Activated CD4-positive, alpha-beta T cell treated with anti-CD3 and anti-CD28 coated beads, Interleukin-10, Interleukin-2, amounts not matched to agents 100 ng/mL and 50 ng/mL, durations not matched to agents 16 hours and 8 hours (primary cell): ENCODE measurements at regions not wholly inside any gene's neighbourhood (a gene's known extent, or its start where the extent isn't known, plus 50 kb on each side); places are given as distances from the start of the nearest gene placed in this dataset.
A peak's percentile ranks its signal among the peaks of the same experiment; 100 is the strongest.

ENCODE experiments used
- DNase-seq: peaks from one replicate; pipeline ENCODE4 v3.0.0-alpha.2; 2020

DNA sequence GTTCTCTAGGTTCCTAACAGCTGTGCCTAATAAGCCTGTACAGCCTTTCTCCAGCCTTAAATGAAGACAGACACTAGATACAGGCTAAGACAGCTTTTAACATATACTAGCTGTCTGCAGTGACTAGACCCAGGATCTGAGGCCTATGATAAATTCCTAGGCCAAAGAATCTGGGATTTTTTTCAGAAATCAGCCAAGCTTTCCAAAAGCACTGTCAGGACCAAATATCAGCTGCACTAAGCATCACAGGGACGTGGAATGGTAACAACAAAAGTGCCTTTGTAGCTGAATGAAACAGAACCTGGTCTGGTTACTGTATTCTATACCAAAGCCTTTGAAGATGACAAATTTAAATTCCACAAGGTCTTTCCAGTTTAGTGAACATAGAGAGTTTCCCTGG is 77.9 kb upstream of the DOCK9 start:
- DNase-seq, result no peak

DNA sequence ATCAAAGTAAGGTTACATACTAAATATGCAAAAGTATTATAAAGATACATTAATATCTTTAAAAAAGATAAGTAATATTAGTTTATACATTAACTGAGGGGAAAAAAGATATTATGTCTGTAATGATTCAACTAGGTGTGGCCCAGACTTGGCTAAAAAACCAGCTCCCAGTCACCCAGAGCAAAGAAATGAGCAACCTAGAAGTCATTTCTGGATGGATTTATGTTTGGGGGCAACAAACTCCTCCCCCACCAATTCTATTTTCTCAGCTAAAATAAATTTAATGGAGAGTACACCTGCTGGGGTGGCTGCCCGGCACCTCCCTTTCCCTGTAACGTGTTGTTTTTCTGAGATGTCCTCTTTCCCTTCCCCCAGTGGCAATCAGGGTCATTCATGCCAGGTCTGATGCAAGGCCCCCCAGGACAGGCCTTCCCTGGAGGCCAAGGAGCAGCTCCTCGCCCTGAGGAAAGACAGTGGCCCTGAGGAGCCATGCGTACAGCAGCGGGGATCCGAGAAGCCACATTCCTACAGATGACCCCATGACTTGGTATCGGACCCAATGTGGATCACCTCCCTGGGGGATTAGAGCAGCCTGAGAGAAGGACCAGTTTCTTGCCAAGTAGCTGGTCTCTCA is 78.6 kb upstream of the DOCK9 start:
- no peak for DNase-seq

DNA sequence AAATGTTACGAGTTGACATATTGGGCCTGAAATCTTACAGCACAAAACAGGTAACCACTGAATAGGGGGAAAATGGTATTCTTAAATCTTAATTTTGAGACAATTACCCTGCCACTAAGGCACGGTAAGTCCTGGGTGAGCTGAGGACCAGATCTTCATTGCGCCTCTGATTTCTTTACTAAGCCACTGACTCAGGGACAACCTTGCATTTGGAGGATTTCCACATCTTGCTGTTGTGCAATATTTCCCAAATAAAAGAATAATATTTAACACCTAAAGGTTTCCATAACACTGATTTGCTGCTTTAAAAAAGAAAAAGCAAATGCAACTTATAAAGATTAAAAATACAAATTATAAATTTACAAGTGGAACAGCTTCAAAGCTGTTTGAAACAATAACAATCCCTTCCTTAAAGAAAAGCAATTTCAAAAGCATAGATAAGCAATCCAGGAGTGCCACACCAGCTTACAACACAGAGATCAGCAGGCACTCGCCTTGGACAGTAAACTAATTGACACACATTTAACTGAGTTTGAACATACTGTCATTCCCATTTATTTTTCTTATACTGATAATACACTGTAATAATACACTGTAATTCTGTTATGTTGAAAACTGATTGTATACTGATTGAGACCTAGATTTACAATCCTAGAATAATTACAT is 79.6 kb upstream of the DOCK9 start:
- no peak for DNase-seq

DNA sequence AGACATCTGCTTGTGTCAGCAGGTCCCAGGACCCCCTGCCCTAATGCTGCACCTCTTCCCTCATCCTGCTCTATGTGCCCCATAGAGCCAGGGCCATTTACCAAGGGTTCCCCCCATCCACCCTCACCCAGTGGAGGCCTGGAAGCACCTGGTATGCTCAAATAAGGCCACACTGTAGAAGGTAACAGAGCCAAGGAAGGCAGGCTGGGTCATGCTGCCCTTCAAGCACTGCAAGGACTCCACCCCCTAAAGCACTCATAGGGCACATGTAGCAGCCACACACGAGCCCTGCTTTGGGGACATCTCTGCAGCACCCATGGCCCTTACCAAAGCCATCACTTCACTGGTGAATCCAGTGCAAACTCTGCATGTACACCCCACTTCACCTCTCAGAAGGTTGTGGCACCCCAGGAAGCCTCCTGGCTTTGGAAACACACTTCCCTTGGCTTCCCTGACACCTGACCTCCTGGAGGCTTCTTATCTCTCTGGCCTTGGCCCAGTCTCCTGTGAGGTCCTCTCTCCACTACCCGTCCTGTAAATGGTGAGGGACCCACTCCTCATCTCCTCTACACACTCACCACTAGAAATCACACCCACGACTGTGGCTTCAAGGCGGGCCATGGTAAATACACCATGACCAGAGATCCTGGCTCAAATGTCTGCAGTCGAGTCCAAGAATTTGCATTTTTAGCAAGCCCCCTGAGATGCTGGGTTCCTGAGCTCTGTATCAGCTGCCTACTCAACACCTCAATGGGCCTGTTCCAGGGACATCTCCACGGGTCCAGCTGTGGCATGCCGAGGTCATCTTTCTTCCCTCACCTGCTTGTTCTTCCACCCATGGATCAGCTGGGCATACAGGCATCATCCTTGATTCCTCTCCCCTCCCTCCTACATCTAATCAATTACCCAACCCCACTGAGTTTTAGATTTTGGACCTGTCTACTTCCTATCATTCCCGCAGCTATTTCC is 80.9 kb upstream of the DOCK9 start:
- DNase-seq, result no peak

DNA sequence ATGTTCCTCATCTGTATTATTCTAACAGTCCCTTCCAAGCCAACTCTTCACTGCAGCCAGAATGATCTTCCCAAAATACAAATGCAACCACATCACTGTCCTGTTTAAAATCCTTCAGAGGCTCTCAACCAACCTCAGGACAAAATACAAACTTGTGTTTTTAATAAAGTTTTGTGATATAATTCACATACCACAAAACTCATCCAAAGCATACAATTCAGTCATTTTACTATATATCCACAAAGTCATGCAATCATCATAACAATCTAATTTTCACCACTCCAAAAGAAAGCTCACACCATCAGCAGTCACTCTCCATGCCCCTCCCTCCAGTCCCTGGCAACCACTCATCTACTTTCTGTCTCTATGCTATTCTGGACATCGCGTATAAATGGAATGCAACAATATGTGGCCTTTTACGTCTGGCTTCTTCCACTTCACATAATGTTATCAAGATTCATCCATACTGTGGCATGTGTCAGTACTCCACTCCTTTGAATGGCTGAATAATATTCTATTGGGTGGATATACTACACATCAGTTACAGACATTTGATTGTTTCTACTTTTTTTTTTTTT is 81.7 kb upstream of the DOCK9 start:
- DNase-seq, result no peak

DNA sequence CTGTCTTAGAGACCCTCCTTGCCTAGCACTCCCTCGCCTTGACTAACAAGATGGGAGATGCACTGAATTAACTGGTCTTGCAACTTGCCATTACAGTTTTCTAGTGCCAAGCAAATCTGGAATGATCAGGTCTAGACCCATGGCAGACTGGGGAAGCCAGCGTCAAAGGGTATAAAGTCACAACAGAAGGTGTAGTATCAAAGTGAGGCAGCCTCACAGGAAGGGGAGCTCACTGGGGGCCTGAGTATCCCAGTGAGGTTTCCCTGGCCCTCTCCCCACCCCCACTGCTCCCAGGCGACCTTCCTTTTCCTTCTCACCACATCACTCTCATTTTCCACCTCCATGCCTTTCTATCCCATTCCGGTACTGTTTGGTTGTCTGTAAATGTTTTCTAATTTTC is 83.5 kb upstream of the DOCK9 start:
- DNase-seq, result no peak

DNA sequence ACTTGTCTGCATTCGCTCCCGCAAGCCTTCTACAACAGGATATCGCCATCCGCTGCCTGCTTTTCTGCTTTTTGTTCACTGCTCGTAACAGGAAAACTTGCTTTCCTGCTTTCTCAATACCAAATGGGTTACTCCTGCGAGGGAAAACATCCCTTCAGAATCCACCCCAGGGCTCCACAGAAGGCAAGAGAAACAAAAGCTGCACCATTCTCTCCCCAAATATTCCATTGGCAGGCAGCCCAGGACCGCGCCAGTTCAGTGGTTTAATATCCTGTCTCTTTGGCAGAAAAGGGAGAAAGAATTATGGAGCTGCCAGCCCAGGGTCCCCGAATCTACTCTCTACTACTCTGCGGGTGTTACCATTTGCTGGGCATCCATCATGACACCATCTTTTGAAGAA is 84.7 kb upstream of the DOCK9 start:
- no peak for DNase-seq

DNA sequence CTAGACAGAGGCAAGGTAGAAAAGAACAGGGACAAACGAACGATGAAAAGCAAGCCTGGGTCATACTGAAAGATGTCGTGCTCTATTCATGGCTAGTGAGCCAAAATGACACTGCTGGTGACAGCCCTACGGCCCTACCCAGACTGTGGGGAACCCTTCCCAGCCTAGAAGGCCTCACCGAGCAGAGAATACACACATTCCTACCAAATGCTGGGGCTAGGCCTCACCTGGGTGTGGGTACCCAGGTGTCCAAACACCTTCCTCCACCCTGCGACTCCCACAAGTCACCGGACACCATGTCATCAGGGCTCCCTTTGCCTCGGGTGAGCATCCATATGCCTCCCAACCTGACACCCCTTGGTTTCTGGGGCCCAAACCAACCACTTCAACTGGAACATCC is 85.3 kb upstream of the DOCK9 start:
- DNase-seq, result no peak

DNA sequence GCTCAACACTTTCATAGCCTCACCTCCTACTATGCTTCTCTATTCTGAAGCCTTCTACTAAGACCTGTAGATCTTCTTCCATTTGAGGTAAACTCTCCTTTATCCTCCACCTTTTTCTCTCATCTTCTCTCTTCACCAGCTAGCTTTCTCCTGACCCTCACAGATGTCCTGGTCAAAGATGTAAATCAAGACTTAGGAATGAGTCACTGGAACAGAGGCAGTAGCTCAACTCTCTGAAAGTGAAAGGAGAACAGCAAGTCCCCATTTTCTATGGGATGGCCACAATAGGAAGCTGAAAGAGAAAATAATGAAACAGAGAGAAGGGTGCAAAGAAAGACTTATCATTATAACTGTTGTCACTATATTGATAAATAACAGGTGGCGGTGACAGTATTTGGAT is 86.1 kb upstream of the DOCK9 start:
- no peak for DNase-seq

DNA sequence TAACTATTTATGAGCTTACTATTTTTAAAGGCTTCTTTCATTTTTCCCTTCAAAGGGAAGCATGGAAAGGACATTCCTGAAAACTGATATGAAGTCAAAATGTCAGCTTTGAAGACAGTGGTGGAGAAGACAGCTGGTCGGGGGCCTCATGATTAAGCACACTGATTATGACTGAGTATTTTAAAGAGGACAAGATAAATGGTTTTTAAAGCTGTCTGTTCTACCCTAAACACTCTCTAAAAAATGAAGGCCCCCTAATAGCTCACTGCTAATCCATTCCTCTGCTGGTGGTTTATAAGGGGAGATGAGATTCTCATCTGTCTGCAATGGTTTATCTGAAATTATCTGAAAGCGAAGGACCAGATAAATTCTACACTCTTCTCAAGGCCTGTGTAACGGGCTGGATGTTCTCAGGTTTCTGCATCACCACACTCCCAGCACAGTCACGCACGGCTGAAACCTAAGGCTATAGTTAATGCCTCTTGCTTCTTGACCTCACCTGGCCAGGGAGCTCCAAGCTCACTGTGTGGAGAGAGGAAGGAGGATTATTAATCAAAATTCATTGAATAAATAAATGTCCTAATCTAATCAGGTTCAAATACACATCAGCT is 86.9 kb upstream of the DOCK9 start:
- no peak for DNase-seq

DNA sequence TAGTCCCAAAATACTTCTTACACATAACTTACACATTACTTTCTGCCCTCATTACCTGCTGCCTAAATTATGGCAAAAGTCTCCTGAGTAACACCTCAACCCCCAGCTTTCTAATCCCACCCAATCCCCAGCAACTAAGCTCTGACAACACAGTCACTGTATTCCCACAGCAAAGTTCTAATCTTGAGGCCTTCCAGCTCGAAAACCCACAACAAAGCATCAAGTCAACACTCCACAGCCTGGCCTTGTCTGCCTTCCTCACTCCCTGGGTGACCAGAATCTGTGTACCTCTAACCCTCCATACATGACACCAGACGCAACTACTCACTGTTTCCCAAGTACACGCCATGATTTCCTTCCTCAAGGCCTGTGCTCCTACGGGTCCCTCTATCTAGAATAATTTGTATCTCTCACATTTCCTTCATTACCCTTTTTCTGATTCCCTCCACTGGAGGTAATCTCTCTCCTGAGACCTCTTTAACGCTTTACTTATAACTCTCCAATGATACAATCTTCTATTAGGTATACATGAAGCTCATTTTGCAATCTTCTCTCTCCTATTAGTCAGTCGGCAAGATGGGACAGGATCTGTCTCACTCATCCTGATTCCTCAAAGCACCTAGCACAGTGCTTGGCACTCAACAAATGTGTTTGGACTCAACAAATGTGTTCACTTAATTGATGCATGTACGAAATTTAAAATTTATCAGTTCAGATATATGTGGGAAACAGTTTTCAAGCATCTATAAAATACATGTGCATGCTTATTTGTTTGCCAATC is 87.6 kb upstream of the DOCK9 start:
- no peak for DNase-seq

DNA sequence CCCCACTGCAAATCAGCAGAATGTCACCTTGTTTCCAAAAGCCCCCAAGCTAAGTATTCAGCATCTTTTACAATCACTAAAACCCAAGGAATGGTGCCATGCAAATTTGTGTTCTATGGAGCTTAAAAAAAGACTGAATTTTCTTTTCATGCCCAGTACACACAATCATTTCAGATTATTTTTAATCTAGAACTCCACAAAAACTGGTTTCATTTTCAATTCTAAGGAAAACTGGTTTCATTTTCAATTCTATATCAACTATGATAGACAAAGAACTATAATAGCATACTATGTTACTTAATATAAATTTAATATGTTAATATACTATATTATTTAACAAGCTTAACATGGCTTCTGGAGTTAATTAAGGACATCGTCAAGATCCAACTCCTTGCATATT is 88.4 kb upstream of the DOCK9 start:
- no peak for DNase-seq

DNA sequence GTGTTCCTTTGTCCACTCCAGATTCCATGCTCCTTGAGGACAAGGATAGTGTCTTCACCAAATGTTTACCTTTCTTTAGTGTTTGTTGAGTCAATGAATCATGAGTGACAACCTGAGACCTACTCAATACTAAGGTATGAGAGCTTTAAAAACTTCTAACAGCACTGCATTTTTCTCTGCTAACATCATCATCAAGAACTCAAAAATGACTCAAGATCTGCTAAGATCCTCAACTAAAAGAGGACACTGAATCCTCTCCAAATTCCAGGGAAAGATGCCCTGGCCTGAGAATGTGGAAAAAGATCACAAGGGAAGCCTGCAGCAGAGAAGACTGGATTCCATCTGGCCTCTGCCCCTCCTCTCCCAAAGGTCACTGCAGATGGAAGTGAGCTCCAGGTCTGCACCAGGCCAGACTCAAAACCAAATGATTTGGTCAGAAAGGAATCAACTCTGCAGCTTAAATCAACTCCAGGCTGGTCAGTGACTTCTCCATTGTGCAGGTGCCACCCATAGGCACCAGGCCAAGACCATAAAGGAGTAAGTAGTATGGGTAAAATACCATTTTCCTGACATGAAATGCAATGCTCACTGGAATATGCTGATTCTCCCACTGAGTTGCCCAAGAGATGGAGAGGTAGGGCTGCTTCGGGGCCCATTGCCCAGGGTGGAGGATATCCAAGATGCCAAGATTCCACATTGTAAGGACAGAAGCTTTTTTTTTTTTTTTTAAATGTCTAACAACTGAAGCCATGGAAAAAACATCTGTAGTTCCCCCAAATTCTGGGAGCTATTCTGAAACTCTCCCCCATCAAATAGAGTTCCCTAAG is 89.5 kb upstream of the DOCK9 start:
- no peak for DNase-seq

DNA sequence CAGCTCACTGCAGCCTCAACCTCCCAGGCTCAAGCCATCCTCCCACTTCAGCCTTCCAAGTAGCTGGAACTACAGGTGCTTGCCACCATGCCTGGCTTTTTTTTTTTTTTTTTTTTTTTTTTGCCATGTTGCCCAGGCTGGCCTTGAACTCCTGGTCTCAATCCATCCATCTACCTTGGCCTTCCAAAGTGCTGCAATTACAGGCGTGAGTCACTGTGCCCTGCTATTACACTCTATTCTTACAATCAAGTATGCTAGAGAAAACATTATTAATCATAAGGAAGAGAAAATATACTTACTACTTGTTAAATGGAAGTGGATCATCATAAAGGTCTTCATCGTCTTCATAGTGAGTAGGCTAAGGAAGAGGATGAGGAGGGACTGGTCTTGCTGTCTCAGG is 93.3 kb upstream of the DOCK9 start:
- DNase-seq, result no peak

DNA sequence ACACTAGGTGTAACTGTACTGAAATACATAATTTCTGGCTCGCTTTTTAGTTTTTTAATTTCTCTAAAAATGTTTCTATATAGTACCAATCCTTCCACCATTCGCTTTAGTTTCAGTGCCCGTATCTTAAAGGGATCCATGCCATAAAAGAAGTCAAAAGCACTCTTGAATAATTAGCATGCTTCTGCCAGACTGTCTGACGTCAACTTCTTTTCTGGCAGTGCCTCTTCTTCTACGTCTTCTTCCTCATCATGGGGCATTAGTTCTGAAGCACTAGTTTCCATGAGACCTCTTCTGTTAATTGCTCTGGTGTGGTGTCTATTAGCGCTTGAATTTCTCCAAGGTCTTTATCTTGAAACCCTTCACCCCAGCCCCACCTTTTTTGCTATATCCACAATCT is 93.8 kb upstream of the DOCK9 start:
- no peak for DNase-seq

DNA sequence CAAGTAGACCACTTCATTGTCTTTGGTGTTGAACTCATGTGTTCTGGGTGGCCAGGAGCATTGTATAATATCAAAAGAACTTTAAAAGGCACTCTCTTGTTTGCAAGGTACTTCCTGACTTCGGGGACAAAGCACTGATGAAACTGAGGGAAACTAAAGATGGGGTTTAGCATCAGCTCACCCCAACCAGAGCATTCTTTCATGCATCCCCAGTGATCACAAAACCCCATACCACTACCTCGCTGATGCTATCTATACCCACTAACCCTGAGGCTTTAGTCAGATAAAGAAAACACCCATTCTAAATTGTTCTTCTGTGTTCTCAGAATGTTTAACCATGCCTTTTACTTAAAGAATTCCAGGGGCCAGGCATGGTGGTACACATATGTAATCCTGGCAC is 94.5 kb upstream of the DOCK9 start:
- DNase-seq, result no peak

DNA sequence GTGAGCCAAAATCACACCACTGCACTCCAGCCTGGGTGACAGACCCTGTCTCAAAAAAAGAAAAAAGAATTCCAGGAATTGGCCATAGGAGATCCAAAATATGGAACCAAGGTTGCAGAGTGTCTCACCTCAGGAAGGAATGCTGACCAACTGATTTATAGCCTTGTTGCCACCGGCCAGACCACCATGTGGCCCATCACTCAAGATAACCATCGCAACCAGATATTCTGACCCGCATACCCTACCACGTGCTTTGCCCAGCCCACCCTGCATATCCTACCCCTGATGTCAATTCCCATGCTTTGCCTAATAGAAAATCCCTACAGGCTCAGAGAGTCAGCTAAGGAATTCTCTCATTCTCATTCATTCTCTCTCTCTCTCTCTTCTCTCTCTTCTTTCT is 95.1 kb upstream of the DOCK9 start:
- DNase-seq, result no peak

DNA sequence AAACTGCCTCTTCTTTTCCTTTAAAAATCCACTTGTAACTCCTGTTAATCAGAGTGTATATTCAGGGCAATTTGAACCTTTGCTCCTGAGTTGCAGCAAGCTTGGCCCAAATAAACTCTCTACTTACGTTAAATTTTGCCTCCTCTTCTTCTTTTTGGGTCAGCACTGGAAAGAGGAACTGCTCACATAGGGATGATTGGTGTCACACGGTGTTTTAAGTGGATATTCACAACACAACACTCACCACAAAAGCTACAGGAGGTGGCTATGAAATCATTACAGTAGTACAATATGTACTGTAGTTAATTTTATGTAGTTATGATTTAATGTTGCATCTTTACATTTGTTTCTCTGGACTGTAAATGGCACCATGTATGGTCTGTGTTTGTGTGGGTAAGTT is 96.8 kb upstream of the DOCK9 start:
- DNase-seq, result no peak

DNA sequence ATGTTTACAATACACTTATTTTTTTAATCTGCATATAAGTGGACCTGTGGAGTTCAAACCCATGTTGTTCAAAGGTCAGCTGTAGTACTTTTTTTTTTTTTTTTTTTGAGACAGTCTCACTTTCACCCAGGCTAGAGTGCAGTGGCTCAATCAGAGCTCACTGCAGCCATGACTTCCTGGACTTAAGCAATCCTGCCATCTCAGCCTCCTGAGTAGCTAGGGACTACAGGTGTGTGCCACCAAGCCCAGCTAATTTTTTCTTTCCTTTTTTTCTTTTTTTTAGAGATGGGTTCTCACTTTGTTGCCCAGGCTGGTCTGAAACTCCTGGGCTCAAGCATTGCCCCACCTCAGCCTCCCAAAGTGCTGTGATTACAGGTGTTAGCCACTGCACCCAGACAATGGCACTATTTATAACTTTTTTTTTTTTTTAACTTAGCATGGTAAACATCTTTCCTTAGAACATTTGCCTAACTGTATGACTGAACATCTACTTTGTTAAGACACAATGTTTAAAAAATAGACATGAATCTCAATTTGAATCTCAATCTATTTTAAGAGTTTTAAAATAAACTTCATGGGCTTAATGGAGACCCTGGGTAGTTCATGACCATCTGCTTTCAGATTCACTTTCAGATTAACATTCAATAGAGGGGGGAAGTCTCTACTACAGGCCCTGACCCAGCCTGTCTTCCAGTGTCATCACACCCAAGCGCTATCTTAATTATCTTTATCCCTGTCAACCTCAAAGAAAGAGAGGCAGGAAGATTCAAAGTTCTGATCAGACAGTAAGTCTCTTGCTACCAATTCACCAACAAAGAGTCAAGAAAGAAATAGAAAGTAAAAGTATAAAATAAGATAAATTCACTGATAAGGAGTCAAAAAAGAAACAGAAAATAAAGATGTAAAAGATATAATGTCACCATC is 97.7 kb upstream of the DOCK9 start:
- peak; percentile 38 for DNase-seq
